CD14-positive monocyte (primary cell): ENCODE measurements at regions not wholly inside any gene's neighbourhood (a gene's known extent, or its start where the extent isn't known, plus 50 kb on each side); places are given as distances from the start of the nearest gene placed in this dataset.

Experiments used
- DNase-seq, 3 donors: peaks; one replicate each; pipeline ENCODE4 v3.0.0-alpha.2; 2011 to 2022
- H2AFZ ChIP-seq: 2 replicates; pipeline ENCODE4 v1.6.0; 2012; ENCODE audit warnings: mild to moderate bottlenecking, low read depth, low read length, inconsistent platforms; ENCODE audit not compliant: insufficient read depth, poor library complexity, severe bottlenecking
- H3K27ac ChIP-seq, 2 donors: 1 replicate in 1 of 2; 2 replicates in 1 of 2; pipeline ENCODE4 v1.5.1; 2012 to 2013; ENCODE audit warnings: low read length in 2 of 2, control low read depth in 1 of 2, inconsistent platforms in 1 of 2, low read depth in 1 of 2, mild to moderate bottlenecking in 1 of 2
- H3K27me3 ChIP-seq, 2 donors: one replicate each; pipeline versions ENCODE4 v1.6.0 to v1.6.1; 2011 to 2013; ENCODE audit warnings: low read length in 2 of 2; ENCODE audit not compliant: control insufficient read depth in 2 of 2, insufficient read depth in 2 of 2
- H3K36me3 ChIP-seq, 2 donors: replicated peaks in 1 of 2; 1 replicate in 1 of 2; 2 replicates in 1 of 2; pipeline versions ENCODE4 v1.5.1 to v1.6.1; 2012 to 2013; ENCODE audit warnings: low read length in 2 of 2, control low read depth in 1 of 2, inconsistent platforms in 1 of 2, mild to moderate bottlenecking in 1 of 2; ENCODE audit not compliant: insufficient read depth in 2 of 2, control insufficient read depth in 1 of 2
- H3K4me1 ChIP-seq, 2 donors: 1 replicate in 1 of 2; 2 replicates in 1 of 2; pipeline versions ENCODE4 v1.5.1 to v1.6.1; 2012 to 2013; ENCODE audit warnings: low read length in 2 of 2, control low read depth in 1 of 2, inconsistent platforms in 1 of 2, mild to moderate bottlenecking in 1 of 2, moderate library complexity in 1 of 2; ENCODE audit not compliant: insufficient read depth in 2 of 2, control insufficient read depth in 1 of 2
- H3K4me2 ChIP-seq: replicated peaks from 2 replicates; pipeline ENCODE3; 2012; ENCODE audit warnings: low read length, moderate library complexity, mild to moderate bottlenecking; ENCODE audit not compliant: poor library complexity, severe bottlenecking; ENCODE audit errors: extremely low read depth
- H3K4me3 ChIP-seq, 3 experiments: fragments of 200-600 bp in 1 of 3; sonication (generic) in 1 of 3; replicated peaks in 1 of 3; 1 replicate in 2 of 3; 2 replicates in 1 of 3; pipeline ENCODE4 v1.5.1; 2011 to 2013; ENCODE audit warnings: low read length in 3 of 3, mild to moderate bottlenecking in 3 of 3, control low read depth in 2 of 3, low read depth in 2 of 3, inconsistent platforms in 1 of 3, moderate library complexity in 1 of 3
- H3K79me2 ChIP-seq: 2 replicates; pipeline ENCODE4 v1.6.0; 2012; ENCODE audit warnings: mild to moderate bottlenecking, control low read depth, inconsistent platforms, low read length, moderate library complexity; ENCODE audit not compliant: insufficient read depth
- H3K9ac ChIP-seq: 2 replicates; pipeline ENCODE4 v1.6.0; 2017; ENCODE audit warnings: low read length, mild to moderate bottlenecking; ENCODE audit not compliant: insufficient read depth, poor library complexity, severe bottlenecking
- H3K9me3 ChIP-seq, 2 donors: replicated peaks in 1 of 2; 1 replicate in 1 of 2; 2 replicates in 1 of 2; pipeline versions ENCODE4 v1.5.1 to v1.6.1; 2012 to 2013; ENCODE audit warnings: low read length in 2 of 2, control low read depth in 1 of 2; ENCODE audit not compliant: control insufficient read depth in 1 of 2, insufficient read depth in 1 of 2
- H4K20me1 ChIP-seq: 2 replicates; pipeline ENCODE4 v1.6.0; 2012; ENCODE audit warnings: mild to moderate bottlenecking, low read length, control low read depth, moderate library complexity; ENCODE audit not compliant: insufficient read depth
- H3K27ac Mint-ChIP-seq, 7 donors: one replicate each; pipeline ENCODE4 v1.8.0; 2020; ENCODE audit warnings: mild to moderate bottlenecking in 7 of 7, mixed read lengths in 7 of 7, moderate library complexity in 6 of 7, inconsistent platforms in 2 of 7
- H3K27me3 Mint-ChIP-seq, 3 donors: one replicate each; pipeline ENCODE4 v1.8.0; 2021 to 2022; ENCODE audit warnings: low read depth in 3 of 3, mild to moderate bottlenecking in 3 of 3, mixed read lengths in 3 of 3, moderate library complexity in 3 of 3, inconsistent platforms in 1 of 3
- H3K36me3 Mint-ChIP-seq, 2 donors: one replicate each; pipeline ENCODE4 v1.8.0; 2020; ENCODE audit warnings: mixed read lengths in 2 of 2, inconsistent platforms in 1 of 2, mild to moderate bottlenecking in 1 of 2
- H3K4me1 Mint-ChIP-seq: one replicate; pipeline ENCODE4 v1.8.0; 2020; ENCODE audit warnings: mild to moderate bottlenecking, mixed read lengths
- H3K4me3 Mint-ChIP-seq, 2 donors: one replicate each; pipeline ENCODE4 v1.8.0; 2020; ENCODE audit warnings: mild to moderate bottlenecking in 2 of 2, mixed read lengths in 2 of 2, moderate library complexity in 1 of 2
- H3K9me3 Mint-ChIP-seq, 7 donors: one replicate each; pipeline ENCODE4 v1.8.0; 2020 to 2022; ENCODE audit warnings: mixed read lengths in 7 of 7, mild to moderate bottlenecking in 6 of 7, moderate library complexity in 6 of 7, inconsistent platforms in 2 of 7
- CTCF ChIP-seq: fragments of 200-600 bp; IDR thresholded peaks from one replicate; pipeline ENCODE4 v1.8.0; 2022; ENCODE audit warnings: antibody characterized with exemption, mild to moderate bottlenecking
- WGBS: methylation state at CpG from one replicate; pipeline ENCODE4 v1.1.5; 2013; ENCODE audit warnings: missing lambda C conversion rate; ENCODE audit not compliant: insufficient coverage; 5-methylcytosine and 5-hydroxymethylcytosine counted together
- intact Hi-C, 2 donors: fragments of 100-400 bp; cut with micrococcal nuclease; formaldehyde crosslinking; loops; one replicate each; pipeline versions ENCODE4 v1.15.0 to v1.15.1; 2023

DNA sequence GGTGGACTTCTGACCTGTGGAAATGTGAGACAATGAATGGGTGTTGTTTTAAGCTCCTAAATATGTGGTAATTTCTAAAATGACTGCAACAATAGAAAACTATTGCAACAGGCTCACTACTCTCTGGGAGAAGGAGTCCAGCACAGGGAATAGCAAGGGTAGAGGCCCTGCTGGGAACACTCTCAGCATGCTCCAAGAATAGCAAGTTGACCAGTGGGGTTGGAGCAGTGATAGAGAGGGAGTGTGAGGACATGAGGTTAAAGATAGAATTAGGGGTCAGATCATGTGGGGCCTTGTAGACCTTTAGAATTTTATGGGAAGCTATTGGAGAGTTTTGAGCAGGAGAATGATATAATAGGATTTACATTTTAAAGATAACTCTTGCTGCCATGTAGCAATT, 346.7 kb upstream of the CCDC196 start:
- H3K36me3 Mint-ChIP-seq = no peaks in the 10 kb centered on the region
- intact Hi-C loops = no loop called here

GRCh38 chr14:66140213-66140918, 345.8 kb upstream of the CCDC196 start:
- peaks cover 0 to 9% (median 4%) of the 10 kb centered on the region in 7 donors for H3K9me3 Mint-ChIP-seq

More for the DNA sequence above, 346.7 kb upstream of the CCDC196 start:
- H3K9me3 Mint-ChIP-seq = peaks cover 0 to 9% (median 1%) of the 10 kb centered on the region in 7 donors
- no peak overlapping the region for H3K4me3 Mint-ChIP-seq
- no peak for DNase-seq
- Histone ChIP-seq H2AFZ (no peak overlapping the region), H3K27ac (no peak overlapping the region), H3K9ac (no peak overlapping the region), H4K20me1 (no peaks in the 10 kb centered on the region), H3K36me3 (no peaks in the 10 kb centered on the region), H3K4me2 (no peak overlapping the region), H3K79me2 (no peaks in the 10 kb centered on the region), H3K4me1 (no peaks in the 10 kb centered on the region), H3K27me3 (no peaks in the 10 kb centered on the region), H3K9me3 (peaks cover 0 to 5% of the 10 kb centered on the region in 2 donors), H3K4me3 (no peak overlapping the region)
- H3K27ac Mint-ChIP-seq = no peak overlapping the region
- no peak for TF ChIP-seq CTCF
- H3K4me1 Mint-ChIP-seq = no peaks in the 10 kb centered on the region
- peaks cover 0 to 3% (median 1%) of the 10 kb centered on the region in 3 donors for H3K27me3 Mint-ChIP-seq

More at GRCh38 chr14:66140213-66140918, 345.8 kb upstream of the CCDC196 start:
- peaks cover 0 to 3% (median 1%) of the 10 kb centered on the region in 3 donors for H3K27me3 Mint-ChIP-seq
- no peaks in the 10 kb centered on the region for H4K20me1 ChIP-seq
- H3K4me3 Mint-ChIP-seq = no peak overlapping the region
- no peak overlapping the region for H3K27ac Mint-ChIP-seq
- H3K36me3 ChIP-seq = no peaks in the 10 kb centered on the region
- DNase-seq = no peak
- no peaks in the 10 kb centered on the region for H3K4me1 Mint-ChIP-seq
- no peak overlapping the region for H3K4me2 ChIP-seq
- 56% methylated on average over 3 of the region's 6 CpGs for WGBS
- H2AFZ ChIP-seq = no peak overlapping the region
- H3K79me2 ChIP-seq = no peaks in the 10 kb centered on the region
- no peaks in the 10 kb centered on the region for H3K36me3 Mint-ChIP-seq
- H3K4me1 ChIP-seq = no peaks in the 10 kb centered on the region
- TF ChIP-seq CTCF = no peak
- no peak overlapping the region for H3K9ac ChIP-seq
- H3K4me3 ChIP-seq = no peak overlapping the region
- no peak overlapping the region for H3K27ac ChIP-seq
- H3K9me3 ChIP-seq = peaks cover 0 to 6% of the 10 kb centered on the region in 2 donors
- no peaks in the 10 kb centered on the region for H3K27me3 ChIP-seq
- intact Hi-C loops = no loop called here
